Activated T-cell treated with anti-CD3 and anti-CD28 coated beads for 48 hours (primary cell): ENCODE measurements at regions not wholly inside any gene's neighbourhood (a gene's known extent, or its start where the extent isn't known, plus 50 kb on each side); places are given as distances from the start of the nearest gene placed in this dataset.

Experiments used
- DNase-seq: peaks from one replicate; pipeline ENCODE4 v3.0.0-alpha.2; 2020; ENCODE audit warnings: low read depth

DNA sequence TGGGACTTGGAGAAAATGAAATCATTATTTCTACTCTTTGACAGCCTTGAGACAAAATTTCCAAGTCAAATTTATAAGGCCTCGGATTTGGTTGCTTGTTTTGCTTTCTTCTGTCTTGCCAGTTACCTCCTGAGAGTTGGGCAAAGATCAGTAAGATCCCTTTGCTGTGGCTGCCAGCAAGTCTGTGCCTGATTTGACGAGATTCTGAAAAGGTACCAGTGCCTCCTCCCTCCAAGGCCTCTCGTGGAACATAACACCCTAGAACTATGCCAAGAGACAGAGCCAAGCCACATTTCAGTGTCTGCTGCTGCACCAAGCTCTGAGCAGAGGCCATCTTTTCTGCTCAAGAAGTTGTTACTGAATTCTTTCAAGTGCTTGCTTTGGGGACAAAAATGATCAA, 61.0 kb downstream of the GTPBP8 start:
- no peak for DNase-seq

- DNase-seq: no peak
Observed at GRCh38 chr3:113053169-113053568, 62.4 kb downstream of the GTPBP8 start.

DNA sequence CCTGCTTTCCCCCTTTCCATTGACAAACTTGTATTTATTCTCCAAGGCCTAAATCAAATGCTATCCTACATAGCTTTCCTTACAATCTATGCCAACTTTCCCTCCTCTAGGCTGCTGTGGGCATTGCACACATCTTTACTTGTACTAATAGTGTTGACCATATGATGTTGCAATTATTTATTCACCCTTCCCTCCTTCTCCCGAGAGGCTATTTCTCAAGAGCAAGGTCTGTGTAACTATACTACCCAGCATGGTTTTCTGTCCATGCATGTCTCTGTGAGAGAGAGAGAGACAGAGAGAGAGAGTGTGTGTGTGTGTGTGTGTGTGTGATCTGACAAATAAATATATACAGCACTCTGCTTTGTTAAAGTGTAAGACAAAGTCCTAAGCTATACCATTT, 63.8 kb downstream of the GTPBP8 start:
- no peak for DNase-seq

- no peak for DNase-seq
Observed at GRCh38 chr3:113055201-113055600, 64.4 kb downstream of the GTPBP8 start.

- DNase-seq: no peak
Observed at GRCh38 chr3:113055961-113056360, 65.2 kb downstream of the GTPBP8 start.

GRCh38 chr3:113057117-113057516, 66.3 kb downstream of the GTPBP8 start:
- no peak for DNase-seq

GRCh38 chr3:113058188-113058587, 67.4 kb downstream of the GTPBP8 start:
- no peak for DNase-seq

DNA sequence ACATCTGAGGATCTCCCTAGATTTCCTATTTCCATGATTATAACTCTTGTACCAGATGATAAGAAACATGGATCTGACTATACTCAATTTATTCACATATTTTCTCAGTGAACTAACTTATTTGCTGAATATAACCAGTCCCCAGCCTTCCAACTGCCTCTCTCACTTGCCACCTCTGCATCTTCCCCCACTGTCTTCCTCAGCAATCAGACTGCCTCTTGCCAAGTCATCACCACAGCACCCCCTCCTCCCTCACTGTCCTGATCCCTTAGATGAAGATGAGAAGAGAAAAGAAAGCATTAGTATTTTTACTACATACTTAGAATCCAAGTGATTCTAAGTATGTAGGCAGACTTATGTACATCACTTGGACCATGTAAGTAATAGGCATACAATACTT, 71.9 kb downstream of the GTPBP8 start:
- DNase-seq: no peak

GRCh38 chr3:113063126-113063894, 72.5 kb downstream of the GTPBP8 start:
- DNase-seq: no peak

- DNase-seq: no peak
Observed at GRCh38 chr3:113064183-113064582, 73.4 kb downstream of the GTPBP8 start.

DNA sequence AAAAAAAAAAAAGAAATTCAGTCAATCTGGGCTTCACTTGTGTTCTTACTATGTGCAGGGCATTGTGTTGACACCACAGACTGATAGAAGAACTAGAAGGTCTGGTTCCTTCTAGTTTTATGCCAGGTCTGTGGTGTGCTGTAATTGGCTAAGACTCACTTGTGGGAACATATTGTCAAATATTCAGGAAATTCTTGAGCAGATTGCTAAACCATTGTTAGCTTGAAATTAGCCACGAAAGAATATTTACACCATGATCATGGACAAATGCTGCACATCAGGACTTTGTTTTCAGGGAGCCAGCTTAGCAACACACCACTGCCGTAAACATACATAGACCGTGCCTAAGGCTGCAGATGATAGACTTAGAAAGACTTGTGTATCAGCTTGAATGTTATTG, 74.6 kb downstream of the GTPBP8 start:
- DNase-seq: no peak

GRCh38 chr3:113070072-113070640, 79.4 kb downstream of the GTPBP8 start:
- DNase-seq: no peak

GRCh38 chr3:113070681-113071113, 79.9 kb downstream of the GTPBP8 start:
- no peak for DNase-seq

DNA sequence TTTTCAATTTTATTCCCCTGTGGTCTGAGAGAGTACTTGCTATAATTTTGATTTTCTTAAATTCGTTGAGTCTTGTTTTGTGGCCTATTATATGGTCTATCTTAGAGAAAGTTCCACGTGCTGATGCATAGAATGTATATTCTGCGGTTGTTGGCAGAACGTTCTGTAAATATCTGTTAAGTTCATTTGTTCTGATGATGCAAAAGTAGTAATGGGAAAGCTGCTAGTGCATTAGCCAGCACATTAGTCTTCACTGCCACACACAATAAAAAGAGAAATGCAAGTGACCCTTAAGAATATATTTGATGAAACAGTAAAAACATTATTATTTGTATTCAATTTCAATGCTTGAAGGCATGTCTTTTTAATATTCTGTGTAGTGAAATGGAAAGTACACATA, 84.8 kb downstream of the GTPBP8 start:
- no peak for DNase-seq

- DNase-seq: no peak
Observed at GRCh38 chr3:113079218-113079961, 88.6 kb downstream of the GTPBP8 start.

DNA sequence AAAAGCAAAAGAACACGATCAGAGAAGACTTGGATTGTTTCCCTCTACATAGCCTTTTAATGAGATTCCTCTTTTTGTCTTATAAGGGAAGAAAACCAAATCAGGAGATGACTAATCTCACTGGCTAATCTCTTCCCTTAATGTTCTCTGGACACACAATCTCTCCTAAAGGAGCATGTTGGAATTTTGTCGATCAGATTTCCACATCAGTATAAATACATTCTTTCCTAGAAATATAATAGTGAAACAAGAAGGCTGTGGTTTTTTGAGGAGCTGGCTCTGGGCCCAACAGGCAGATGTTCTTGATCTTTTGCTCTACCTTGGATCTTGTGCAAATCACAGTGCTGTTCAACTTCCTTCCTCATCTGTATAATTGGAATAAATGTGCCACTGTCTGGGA, 94.0 kb downstream of the GTPBP8 start:
- DNase-seq: no peak

GRCh38 chr3:113086560-113087461, 96.0 kb downstream of the GTPBP8 start:
- no peak for DNase-seq

- no peak for DNase-seq
Observed at GRCh38 chr3:113088616-113089015, 97.8 kb downstream of the GTPBP8 start.

- no peak for DNase-seq
Observed at GRCh38 chr3:113091417-113091816, 100.6 kb downstream of the GTPBP8 start.

DNA sequence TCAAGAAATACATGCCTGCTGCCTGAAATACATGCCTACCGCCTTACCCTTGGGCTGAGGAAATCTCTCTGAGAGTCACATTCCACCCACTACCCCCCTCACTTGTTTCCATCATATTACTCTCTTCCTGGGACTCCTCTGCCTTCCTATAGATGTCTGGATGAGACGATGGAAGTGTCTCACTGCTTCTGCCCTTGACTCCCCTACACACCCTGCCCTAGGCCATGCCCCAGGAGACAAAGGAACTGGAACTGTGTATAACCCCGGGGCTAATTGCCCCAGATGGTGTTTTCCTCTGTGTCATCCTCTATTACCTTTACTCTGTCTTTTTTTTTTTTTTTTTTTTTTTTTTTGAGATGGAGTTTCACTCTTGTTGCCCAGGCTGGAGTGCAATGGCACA, 102.0 kb downstream of the GTPBP8 start:
- no peak for DNase-seq

GRCh38 chr3:113094337-113095221, 103.8 kb downstream of the GTPBP8 start:
- DNase-seq: no peak
